HL-60/S4 treated with retinoic acid at 250 ng/mL for 4 days and 3 days (cell line): ENCODE measurements at regions not wholly inside any gene's neighbourhood (a gene's known extent, or its start where the extent isn't known, plus 50 kb on each side); places are given as distances from the start of the nearest gene placed in this dataset.
"Not testable (repeated sequence)": the region's sequence is repeated elsewhere in the genome, so short reads cannot be mapped to it uniquely, and the experiment has no call there.

Source experiments
- in situ Hi-C: fragments of 300-500 bp; cut with MboI; formaldehyde crosslinking; loops from 2 replicates; pipeline ENCODE4 v1.7.0; 2022; ENCODE audit warnings: low sequenced_read_pairs

- in situ Hi-C loops = no loop called here
Observed at GRCh38 chr3:34411596-34411995, 613.2 kb downstream of the PDCD6IP start.

GRCh38 chr3:34419801-34420200, 621.4 kb downstream of the PDCD6IP start:
- in situ Hi-C loops = no loop called here

DNA sequence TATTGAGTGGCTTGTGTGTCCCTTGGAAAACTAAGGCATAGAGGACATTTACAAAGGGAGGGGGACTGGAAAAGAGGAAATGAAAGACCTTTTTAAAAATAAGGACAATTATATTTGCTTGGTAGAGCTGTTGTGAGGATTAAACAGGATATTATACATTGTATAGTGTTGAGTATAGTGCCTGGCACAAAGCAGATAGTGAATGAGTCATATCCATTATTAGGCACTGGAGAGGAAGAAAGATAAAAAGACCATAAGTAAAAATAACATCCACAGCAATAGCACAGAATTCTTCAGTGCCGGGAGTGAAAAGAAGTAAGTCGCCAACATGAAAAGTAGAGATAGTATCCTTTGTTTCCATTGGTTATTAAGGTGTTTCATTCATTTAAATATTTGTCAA, 623.3 kb downstream of the PDCD6IP start:
- in situ Hi-C loops = no loop called here

DNA sequence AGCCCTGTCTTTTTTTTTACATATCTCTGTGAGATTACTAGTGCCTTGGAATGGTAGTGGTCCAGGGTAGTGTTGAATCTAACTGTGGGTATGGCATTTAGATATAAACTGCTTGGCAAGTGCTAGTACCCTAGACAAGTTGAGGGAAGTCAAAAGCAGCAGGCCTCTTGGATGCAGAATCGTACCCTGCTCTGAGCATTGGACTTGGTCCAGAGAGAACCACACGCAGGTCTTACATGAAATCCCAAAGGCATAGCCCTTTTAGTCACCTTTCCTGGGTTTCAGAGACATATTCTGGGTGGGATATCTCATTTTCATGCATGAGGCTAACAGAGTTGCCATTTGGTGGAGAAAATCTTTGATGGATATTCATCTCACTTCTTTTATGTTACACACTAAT, 641.4 kb downstream of the PDCD6IP start:
- in situ Hi-C loops = no loop called here

DNA sequence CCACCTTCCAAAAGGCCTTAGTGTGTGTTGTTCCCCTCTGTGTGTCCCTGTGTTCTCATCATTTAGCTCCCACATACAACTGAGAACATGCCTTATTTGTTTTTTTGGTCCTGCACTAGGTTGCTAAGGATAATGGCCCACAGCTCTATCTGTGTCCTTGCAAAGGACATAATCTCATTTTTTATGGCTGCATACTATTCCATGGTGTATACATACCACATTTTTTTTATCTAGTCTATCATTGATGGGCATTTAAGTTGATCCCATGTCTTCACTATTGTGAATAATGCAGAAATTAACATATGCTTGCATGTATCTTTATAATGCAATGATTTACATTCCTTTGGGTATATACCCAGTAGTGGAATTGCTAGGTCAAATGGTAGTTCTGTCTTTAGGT, 645.7 kb downstream of the PDCD6IP start:
- in situ Hi-C loops = no loop called here

- in situ Hi-C loops = no loop called here
Observed at GRCh38 chr3:34449305-34449704, 650.9 kb downstream of the PDCD6IP start.

GRCh38 chr3:34463414-34463813, 665.0 kb downstream of the PDCD6IP start:
- in situ Hi-C loops = no loop called here

GRCh38 chr3:34464646-34465045, 666.2 kb downstream of the PDCD6IP start:
- in situ Hi-C loops = no loop called here

GRCh38 chr3:34475851-34476250, 677.4 kb downstream of the PDCD6IP start:
- in situ Hi-C loops = no loop called here

- in situ Hi-C loops = no loop called here
Observed at GRCh38 chr3:34483311-34483887, 685.0 kb downstream of the PDCD6IP start.

- in situ Hi-C loops = no loop called here
Observed at GRCh38 chr3:34504366-34504765, 705.9 kb downstream of the PDCD6IP start.

DNA sequence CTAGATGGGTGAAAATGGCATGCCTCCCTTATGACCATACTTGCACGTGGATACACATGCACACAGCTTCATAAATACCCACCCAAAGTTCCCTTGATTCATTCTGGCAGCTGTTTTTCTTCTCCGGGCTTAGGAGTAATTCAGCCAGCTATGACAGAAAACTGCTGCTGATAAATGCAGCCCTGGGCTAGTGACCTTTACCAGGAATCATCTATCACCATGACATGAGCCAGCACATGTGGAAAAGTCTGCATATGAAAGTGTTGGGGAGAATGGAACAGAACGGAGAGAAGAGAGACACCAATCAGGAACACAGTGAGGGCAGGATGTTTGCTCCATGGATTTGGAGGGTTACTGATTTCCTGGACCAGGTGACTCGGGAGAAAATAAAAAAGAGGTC, 706.3 kb downstream of the PDCD6IP start:
- in situ Hi-C loops = no loop called here

GRCh38 chr3:34508732-34509131, 710.3 kb downstream of the PDCD6IP start:
- in situ Hi-C loops = no loop called here

GRCh38 chr3:34511891-34512290, 713.5 kb downstream of the PDCD6IP start:
- in situ Hi-C loops = no loop called here

DNA sequence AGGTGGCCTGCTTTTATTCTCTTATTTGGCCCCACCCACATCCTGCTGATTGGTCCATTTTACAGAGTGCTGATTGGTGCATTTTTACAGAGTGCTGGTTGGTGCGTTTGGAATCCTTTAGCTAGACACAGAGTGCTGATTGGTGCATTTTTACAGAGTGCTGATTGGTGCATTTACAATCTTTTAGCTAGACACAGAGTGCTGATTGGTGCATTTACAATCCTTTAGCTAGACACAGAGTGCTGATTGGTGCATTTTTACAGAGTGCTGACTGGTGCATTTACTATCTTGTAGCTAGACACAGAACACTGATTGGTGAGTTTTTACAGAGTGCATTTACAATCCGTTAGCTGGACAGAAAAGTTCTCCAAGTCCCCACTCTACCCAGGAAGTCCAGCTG, 720.6 kb downstream of the PDCD6IP start:
- in situ Hi-C loops = not testable (repeated sequence)

DNA sequence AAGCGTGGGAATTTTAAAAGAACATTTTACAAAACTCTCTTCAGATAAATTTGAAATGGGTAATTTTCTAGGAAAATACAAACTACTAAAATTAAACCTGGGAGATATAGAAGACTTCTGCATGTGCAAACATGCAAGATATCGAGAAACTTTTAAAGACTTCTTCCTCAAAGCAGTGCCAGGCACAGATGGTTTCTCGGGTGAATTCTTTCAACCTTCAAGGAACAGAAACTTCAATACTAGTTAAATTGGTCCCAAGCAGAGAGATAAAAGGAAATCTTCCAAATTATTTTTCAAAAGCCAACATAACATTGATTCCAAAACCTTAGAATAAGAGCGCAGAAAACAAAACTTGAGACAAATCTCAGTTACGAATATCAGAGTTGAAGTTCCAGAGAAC, 732.7 kb downstream of the PDCD6IP start:
- in situ Hi-C loops = no loop called here

GRCh38 chr3:34533451-34533850, 735.0 kb downstream of the PDCD6IP start:
- in situ Hi-C loops = no loop called here

DNA sequence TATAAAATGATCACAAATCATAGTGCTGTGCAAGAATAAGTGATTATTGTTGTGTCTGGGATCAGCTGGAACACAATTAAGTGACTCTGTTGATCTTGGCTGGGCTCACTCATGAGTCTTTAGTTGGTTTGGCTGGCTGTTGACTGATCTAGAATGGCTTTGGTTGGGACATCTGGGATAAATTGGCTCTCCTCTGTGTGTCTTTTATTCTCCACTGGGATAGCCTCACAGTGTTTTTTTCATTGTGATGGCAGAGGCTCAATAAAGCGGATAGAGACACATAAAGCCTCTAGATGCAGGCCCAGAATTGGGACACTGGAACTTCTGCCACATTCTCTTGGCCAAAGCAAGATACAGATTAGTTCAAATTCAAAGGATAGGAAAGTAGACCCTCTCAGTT, 735.6 kb downstream of the PDCD6IP start:
- in situ Hi-C loops = no loop called here

GRCh38 chr3:34544136-34544535, 745.7 kb downstream of the PDCD6IP start:
- in situ Hi-C loops = no loop called here

DNA sequence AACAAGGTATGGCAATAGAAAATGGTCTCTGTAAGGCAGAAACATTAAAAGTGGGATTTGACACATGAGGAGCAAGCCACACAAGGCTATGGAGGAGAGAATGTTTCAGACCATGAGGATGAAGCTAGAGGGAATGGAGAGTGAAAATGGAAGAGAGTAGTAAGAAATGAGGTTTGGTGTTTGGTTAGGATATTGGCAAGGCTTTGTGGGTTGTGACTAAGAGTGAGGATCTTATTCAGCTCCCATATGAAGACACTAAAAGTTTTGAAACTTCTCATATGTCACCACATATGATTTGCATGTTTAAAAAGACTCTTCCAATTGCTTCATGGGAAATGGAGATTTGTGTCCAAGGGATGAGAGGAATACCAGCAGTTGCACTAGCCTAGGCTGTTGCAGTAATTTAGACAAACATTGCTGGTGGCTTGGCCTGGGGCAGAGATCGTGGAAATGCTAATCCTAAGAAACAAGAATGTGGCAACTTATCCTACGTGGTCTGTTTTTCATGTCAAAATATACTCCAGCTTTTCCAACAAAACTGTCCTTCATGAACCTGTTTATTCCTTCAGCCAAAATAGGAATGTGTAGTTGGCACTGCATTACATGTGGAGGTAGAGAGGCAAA, 749.0 kb downstream of the PDCD6IP start:
- in situ Hi-C loops = no loop called here

- in situ Hi-C loops = no loop called here
Observed at GRCh38 chr3:34567266-34567665, 768.8 kb downstream of the PDCD6IP start.

DNA sequence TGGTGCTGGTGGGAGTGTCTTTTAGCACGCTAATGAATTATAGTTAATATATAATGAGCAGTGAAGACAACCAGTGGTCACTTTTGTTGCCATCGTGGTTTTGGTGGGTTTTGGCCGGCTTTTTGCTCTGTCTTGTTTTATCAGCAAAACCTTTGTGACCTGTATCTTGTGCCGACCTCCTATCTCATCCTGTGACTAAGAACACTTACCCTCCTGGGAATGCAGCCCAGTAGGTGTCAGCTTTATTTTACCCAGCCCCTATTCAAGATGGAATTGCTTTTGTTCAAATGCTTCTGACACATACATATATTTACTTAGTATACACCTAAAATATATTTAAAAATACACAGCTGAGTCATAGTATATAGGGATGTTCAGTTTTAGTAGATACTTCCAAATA, 770.3 kb downstream of the PDCD6IP start:
- in situ Hi-C loops = no loop called here

DNA sequence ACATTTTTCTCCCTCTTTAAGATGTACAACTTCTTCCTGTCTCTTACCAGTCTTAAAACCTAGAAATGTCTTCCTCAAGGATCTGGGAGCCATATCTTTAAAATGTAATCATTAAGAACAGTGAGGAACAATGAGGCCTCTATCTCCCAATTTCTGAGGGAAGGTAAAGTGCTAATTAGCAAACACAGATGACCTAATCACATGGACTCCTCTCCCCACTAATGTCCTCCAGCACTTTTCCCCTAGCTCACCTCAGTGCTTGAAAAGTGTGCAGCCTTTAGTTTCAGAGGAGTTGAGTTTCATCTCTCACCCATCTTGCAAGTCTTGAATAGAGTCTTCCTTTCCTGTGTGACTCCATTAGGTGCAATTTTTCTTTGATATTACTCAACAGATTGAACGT, 771.0 kb downstream of the PDCD6IP start:
- in situ Hi-C loops = no loop called here
